Keratinocyte (primary cell): ENCODE measurements at regions not wholly inside any gene's neighbourhood (a gene's known extent, or its start where the extent isn't known, plus 50 kb on each side); places are given as distances from the start of the nearest gene placed in this dataset.

Experiments
- CTCF ChIP-seq, 3 experiments: IDR thresholded peaks in 1 of 3; conservative IDR thresholded peaks in 1 of 3; optimal IDR thresholded peaks in 1 of 3; 2 replicates in 2 of 3; 3 replicates in 1 of 3; pipeline versions ENCODE3 to v1.5.1; 2011; ENCODE audit warnings: low read length in 3 of 3, mild to moderate bottlenecking in 3 of 3, moderate library complexity in 2 of 3, control low read depth in 1 of 3, inconsistent platforms in 1 of 3; ENCODE audit not compliant: insufficient read depth in 2 of 3; ENCODE audit errors: extremely low read depth in 1 of 3
- EZH2 ChIP-seq: IDR thresholded peaks from one replicate; pipeline ENCODE4 v1.6.1; 2012; ENCODE audit warnings: inconsistent platforms, mild to moderate bottlenecking, low read length, moderate library complexity

GRCh38 chr2:22282916-22283315, 1102.1 kb upstream of the KLHL29 start:
- no peak for TF ChIP-seq CTCF (optimal IDR thresholded peaks at IDR 0.05 in 1 of 3, IDR thresholded peaks at IDR 0.05 in 1 of 3, conservative IDR thresholded peaks at IDR 0.05 in 1 of 3; ENCODE audit: extremely low read depth in 1 of 3, insufficient read depth in 2 of 3, low read length in 3 of 3)
- TF ChIP-seq EZH2, result no peak
